HL-60 (cell line): ENCODE measurements at regions not wholly inside any gene's neighbourhood (a gene's known extent, or its start where the extent isn't known, plus 50 kb on each side); places are given as distances from the start of the nearest gene placed in this dataset.
A peak's percentile ranks its signal among the peaks of the same experiment; 100 is the strongest.

Source experiments
- DNase-seq, 2 experiments: peaks; one replicate each; pipeline ENCODE4 v3.0.0-alpha.2; 2010 to 2020; ENCODE audit warnings: low read depth in 1 of 2, low spot score in 1 of 2
- H3K27ac ChIP-seq: fragments of 250-450 bp; sonication (Bioruptor Pico); replicated peaks from 2 replicates; pipeline ENCODE4 v1.5.1; 2020; ENCODE audit warnings: mild to moderate bottlenecking, moderate library complexity
- H3K27me3 ChIP-seq: fragments of 250-450 bp; sonication (Bioruptor Pico); 2 replicates; pipeline ENCODE4 v1.5.1; 2021; ENCODE audit warnings: mild to moderate bottlenecking, moderate library complexity; ENCODE audit not compliant: insufficient read depth, poor library complexity, severe bottlenecking
- H3K4me3 ChIP-seq: replicated peaks from 2 replicates; pipeline ENCODE4 v1.5.1; 2011; ENCODE audit warnings: mild to moderate bottlenecking, control low read depth, low read length; ENCODE audit not compliant: insufficient read depth
- CTCF ChIP-seq: IDR thresholded peaks from one replicate; pipeline ENCODE4 v1.5.1; 2011; ENCODE audit warnings: low read length, control low read depth, inconsistent platforms; ENCODE audit not compliant: insufficient read depth
- GABPA ChIP-seq: IDR thresholded peaks from 2 replicates; pipeline ENCODE4 v1.6.1; 2012; ENCODE audit warnings: low read depth
- POLR2AphosphoS5 ChIP-seq: IDR thresholded peaks from 2 replicates; pipeline ENCODE4 v1.6.1; 2012; ENCODE audit warnings: low read depth
- REST ChIP-seq: IDR thresholded peaks from 2 replicates; pipeline ENCODE4 v1.6.1; 2012; ENCODE audit warnings: low read depth; ENCODE audit not compliant: insufficient replicate concordance
- SPI1 ChIP-seq: IDR thresholded peaks from 2 replicates; pipeline ENCODE4 v1.6.1; 2012; ENCODE audit warnings: low read depth, mild to moderate bottlenecking, borderline replicate concordance

GRCh38 chr6:122869437-122870024 lies 80.5 kb downstream of the SMPDL3A start:
- Histone ChIP-seq H3K4me3 (no peak overlapping the region), H3K27me3 (no peaks in the 10 kb centered on the region), H3K27ac (no peak overlapping the region)
- peak; percentile 49 for TF ChIP-seq CTCF
- no peak for TF ChIP-seq SPI1
- TF ChIP-seq POLR2AphosphoS5 = no peak
- DNase-seq = peak; percentile 28 to 45

DNA sequence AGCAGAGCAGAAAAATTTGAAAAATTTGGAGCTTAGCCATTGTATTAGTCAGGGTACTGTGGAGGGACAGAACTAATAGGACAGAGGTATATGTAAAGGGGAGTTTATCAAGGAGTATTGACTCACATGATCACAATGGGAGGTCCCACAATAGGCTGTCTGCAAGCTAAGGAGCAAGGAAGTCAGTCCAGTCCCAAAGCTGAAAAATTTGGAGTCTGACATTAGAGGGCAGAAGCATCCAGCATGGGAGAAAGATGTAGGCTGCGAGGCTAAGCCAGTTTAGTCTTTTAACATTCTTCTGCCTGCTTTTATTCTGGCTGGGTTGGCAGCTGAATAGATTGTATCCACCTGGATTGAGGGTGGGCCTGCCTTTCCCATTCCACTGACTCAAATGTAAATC lies 82.0 kb downstream of the SMPDL3A start:
- Histone ChIP-seq H3K27me3 (no peaks in the 10 kb centered on the region), H3K27ac (no peak overlapping the region), H3K4me3 (no peak overlapping the region)
- DNase-seq = no peak
- TF ChIP-seq GABPA (no peak), REST (no peak), SPI1 (no peak), CTCF (no peak), POLR2AphosphoS5 (no peak)

- Histone ChIP-seq H3K27me3 (no peaks in the 10 kb centered on the region), H3K4me3 (no peak overlapping the region), H3K27ac (no peak overlapping the region)
- TF ChIP-seq CTCF (no peak), GABPA (no peak), SPI1 (no peak), POLR2AphosphoS5 (no peak), REST (no peak)
- no peak for DNase-seq
These were observed 83.3 kb downstream of the SMPDL3A start for GRCh38 chr6:122872311-122872710.

GRCh38 chr6:122877302-122877701 lies 88.2 kb downstream of the SMPDL3A start:
- DNase-seq = no peak
- H3K27ac ChIP-seq = no peak overlapping the region
- no peak overlapping the region for H3K4me3 ChIP-seq
- no peaks in the 10 kb centered on the region for H3K27me3 ChIP-seq
- TF ChIP-seq SPI1 (no peak), GABPA (no peak), CTCF (no peak), REST (no peak), POLR2AphosphoS5 (no peak)
